ENCODE measurements at regions not wholly inside any gene's neighbourhood (a gene's known extent, or its start where the extent isn't known, plus 50 kb on each side); places are given as distances from the start of the nearest gene placed in this dataset.
A peak's percentile ranks its signal among the peaks of the same experiment; 100 is the strongest.

- no peak for DNase-seq (ENCODE audit: extremely low read depth, low read depth)
- TF ChIP-seq, protein P1, sequence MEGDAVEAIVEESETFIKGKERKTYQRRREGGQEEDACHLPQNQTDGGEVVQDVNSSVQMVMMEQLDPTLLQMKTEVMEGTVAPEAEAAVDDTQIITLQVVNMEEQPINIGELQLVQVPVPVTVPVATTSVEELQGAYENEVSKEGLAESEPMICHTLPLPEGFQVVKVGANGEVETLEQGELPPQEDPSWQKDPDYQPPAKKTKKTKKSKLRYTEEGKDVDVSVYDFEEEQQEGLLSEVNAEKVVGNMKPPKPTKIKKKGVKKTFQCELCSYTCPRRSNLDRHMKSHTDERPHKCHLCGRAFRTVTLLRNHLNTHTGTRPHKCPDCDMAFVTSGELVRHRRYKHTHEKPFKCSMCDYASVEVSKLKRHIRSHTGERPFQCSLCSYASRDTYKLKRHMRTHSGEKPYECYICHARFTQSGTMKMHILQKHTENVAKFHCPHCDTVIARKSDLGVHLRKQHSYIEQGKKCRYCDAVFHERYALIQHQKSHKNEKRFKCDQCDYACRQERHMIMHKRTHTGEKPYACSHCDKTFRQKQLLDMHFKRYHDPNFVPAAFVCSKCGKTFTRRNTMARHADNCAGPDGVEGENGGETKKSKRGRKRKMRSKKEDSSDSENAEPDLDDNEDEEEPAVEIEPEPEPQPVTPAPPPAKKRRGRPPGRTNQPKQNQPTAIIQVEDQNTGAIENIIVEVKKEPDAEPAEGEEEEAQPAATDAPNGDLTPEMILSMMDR (IDR thresholded peaks at IDR 0.05; ENCODE audit: low read depth, low read length) = no peak
Observed at GRCh38 chr18:34591920-34592444, 118.1 kb upstream of the DTNA start.

GRCh38 chr18:34592481-34592880, 117.6 kb upstream of the DTNA start:
- no peak for DNase-seq (ENCODE audit: extremely low read depth, low read depth)
- TF ChIP-seq, protein P1 (IDR thresholded peaks at IDR 0.05; ENCODE audit: low read depth, low read length) = no peak

DNA sequence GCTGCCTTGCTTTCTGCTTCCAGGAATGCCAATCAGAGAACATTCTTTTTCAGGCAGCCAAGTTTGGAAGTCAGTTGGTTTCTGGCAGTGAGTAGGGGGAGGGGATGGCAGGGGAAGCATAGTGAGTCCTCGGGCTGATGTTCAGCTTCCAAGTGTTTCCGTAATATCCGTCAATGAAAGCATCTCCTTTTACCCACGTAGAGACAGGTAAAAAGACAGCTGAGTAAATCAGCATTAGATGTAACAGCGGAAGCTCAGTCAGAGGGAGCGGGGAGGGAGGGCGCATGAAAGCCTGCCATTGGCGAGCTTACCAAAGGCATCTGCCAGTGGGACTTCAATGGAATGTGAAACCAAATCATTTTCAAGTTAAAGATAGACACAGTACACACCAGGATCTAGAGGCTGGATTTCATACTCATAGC, 117.1 kb upstream of the DTNA start:
- no peak for DNase-seq (ENCODE audit: extremely low read depth, low read depth)
- TF ChIP-seq, protein P1 (IDR thresholded peaks at IDR 0.05; ENCODE audit: low read depth, low read length) = no peak

DNA sequence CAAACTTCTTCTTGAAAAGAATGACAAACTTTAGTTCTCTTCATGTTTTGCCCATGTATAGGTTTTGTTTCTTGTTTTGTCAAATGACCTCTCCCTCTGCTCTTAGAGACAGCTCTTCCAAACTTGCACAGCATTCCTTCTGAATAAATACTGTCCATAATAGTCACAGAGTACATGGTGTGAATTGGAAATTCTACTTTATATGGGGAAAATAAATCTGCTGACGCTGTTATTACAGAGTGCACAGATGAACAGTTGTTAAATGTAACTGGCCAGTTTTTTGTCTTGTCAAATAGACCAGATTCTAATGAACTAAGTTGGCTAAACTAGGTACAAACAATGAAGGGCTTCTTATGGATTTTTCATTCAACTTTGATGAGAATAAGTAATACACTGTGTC, 115.8 kb upstream of the DTNA start:
- TF ChIP-seq, protein P1 (IDR thresholded peaks at IDR 0.05; ENCODE audit: low read depth, low read length) = no peak
- DNase-seq (ENCODE audit: extremely low read depth, low read depth) = no peak

DNA sequence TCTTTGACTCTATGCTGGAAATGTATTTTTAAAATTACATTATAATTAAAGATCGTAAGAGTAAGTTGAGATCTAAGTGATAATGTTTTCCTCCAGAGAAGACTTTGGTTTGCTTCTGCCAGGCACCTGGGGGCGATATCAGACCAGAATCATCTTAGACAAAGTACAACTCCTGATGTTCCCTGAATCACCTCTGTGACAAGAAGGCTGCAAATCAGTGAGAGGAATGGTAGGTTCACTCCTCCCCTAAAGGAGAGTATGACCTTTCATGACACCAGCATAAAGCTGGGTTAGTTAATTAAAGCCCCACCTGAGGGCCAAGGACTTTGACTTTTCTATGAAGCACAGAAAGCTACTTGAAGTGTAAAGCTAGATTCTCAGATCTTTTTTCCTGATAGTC, 114.4 kb upstream of the DTNA start:
- DNase-seq (ENCODE audit: extremely low read depth, low read depth) = no peak
- TF ChIP-seq, protein P1 (IDR thresholded peaks at IDR 0.05; ENCODE audit: low read depth, low read length) = peak; percentile 46

- no peak for DNase-seq (ENCODE audit: extremely low read depth, low read depth)
- TF ChIP-seq, protein P1 (IDR thresholded peaks at IDR 0.05; ENCODE audit: low read depth, low read length) = no peak
Observed at GRCh38 chr18:34598120-34598635, 111.9 kb upstream of the DTNA start.

DNA sequence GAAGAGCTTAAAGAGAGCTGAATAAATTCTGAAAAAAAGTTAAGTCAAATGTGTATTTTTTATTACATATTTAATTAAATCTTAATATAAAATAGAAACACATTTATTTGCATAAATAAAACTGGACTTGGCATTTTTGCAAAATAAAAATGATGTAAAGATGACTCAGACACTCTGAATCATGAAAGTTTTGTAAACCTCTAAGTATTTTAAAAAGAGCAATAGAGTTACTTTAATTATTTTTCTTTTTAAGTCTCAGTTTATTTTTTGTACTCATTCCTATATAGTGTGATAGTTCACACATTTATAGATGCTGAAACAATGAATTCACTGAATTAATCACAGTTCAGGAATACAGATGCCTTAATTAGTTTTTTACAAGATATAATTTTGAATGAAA, 109.9 kb upstream of the DTNA start:
- DNase-seq (ENCODE audit: extremely low read depth, low read depth) = no peak
- TF ChIP-seq, protein P1 (IDR thresholded peaks at IDR 0.05; ENCODE audit: low read depth, low read length) = no peak

All from AG09319 (cell line).